22Rv1 (cell line): ENCODE measurements at regions not wholly inside any gene's neighbourhood (a gene's known extent, or its start where the extent isn't known, plus 50 kb on each side); places are given as distances from the start of the nearest gene placed in this dataset.

ENCODE experiments used
- ZFX ChIP-seq: fragments of 450-650 bp; IDR thresholded peaks from 2 replicates; pipeline ENCODE4 v1.6.1; 2017; ENCODE audit warnings: antibody characterized with exemption, borderline replicate concordance
- TF ChIP-seq, protein P1 (sequence below): fragments of 450-650 bp; IDR thresholded peaks from 2 replicates; pipeline ENCODE4 v1.5.1; 2017; ENCODE audit warnings: mild to moderate bottlenecking

DNA sequence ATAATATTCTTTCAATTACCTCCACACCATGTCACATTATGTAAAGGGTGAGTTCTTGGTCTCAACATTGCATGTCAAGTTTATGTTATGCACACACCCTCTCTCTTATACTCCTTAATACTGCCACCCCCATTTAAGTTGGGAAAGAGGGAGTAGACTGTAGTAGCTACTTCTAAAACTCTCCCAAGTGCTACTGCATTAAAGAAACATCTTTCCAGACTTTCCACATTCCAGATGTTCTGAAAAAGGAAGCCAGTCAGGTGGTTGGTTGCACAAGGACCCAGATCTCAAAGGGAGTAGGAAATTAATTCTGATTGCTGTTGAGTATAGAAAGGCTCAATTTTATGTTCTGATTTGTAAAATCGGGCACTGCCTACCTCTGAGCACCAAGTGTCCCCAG is 419.5 kb downstream of the CD83 start:
- TF ChIP-seq, protein P1, sequence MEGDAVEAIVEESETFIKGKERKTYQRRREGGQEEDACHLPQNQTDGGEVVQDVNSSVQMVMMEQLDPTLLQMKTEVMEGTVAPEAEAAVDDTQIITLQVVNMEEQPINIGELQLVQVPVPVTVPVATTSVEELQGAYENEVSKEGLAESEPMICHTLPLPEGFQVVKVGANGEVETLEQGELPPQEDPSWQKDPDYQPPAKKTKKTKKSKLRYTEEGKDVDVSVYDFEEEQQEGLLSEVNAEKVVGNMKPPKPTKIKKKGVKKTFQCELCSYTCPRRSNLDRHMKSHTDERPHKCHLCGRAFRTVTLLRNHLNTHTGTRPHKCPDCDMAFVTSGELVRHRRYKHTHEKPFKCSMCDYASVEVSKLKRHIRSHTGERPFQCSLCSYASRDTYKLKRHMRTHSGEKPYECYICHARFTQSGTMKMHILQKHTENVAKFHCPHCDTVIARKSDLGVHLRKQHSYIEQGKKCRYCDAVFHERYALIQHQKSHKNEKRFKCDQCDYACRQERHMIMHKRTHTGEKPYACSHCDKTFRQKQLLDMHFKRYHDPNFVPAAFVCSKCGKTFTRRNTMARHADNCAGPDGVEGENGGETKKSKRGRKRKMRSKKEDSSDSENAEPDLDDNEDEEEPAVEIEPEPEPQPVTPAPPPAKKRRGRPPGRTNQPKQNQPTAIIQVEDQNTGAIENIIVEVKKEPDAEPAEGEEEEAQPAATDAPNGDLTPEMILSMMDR: no peak
- no peak for TF ChIP-seq ZFX
